Upper lobe of left lung (tissue), 6 donors: ENCODE measurements at regions not wholly inside any gene's neighbourhood (a gene's known extent, or its start where the extent isn't known, plus 50 kb on each side); places are given as distances from the start of the nearest gene placed in this dataset.

ENCODE experiments used
- ATAC-seq, 2 donors: fragments of 200-7000 bp; cut with Tn5 transposase; one replicate each; pipeline ENCODE4 v1.9.1; 2022; ENCODE audit warnings: mild to moderate bottlenecking in 2 of 2, moderate library complexity in 2 of 2; ENCODE audit not compliant: low FRiP score in 2 of 2
- DNase-seq, 2 donors: peaks; one replicate each; pipeline ENCODE4 v3.0.0-alpha.2; 2019 to 2020
- H3K27ac ChIP-seq, 4 donors: fragments of 200-600 bp; sonication (generic); one replicate each; pipeline ENCODE4 v1.5.1; 2016 to 2019
- H3K27me3 ChIP-seq, 4 donors: fragments of 200-600 bp; sonication (generic); one replicate each; pipeline ENCODE4 v1.5.1; 2017 to 2019
- H3K36me3 ChIP-seq, 4 donors: fragments of 200-600 bp; sonication (generic); one replicate each; pipeline ENCODE4 v1.5.1; 2016 to 2019
- H3K4me1 ChIP-seq, 4 donors: fragments of 200-600 bp; sonication (generic); one replicate each; pipeline ENCODE4 v1.5.1; 2018 to 2019
- H3K4me3 ChIP-seq, 4 donors: fragments of 200-600 bp; sonication (generic); one replicate each; pipeline ENCODE4 v1.5.1; 2017 to 2019; ENCODE audit warnings: mild to moderate bottlenecking in 2 of 4, moderate library complexity in 1 of 4
- H3K9me3 ChIP-seq, 4 donors: fragments of 200-600 bp; sonication (generic); one replicate each; pipeline ENCODE4 v1.5.1; 2018 to 2019
- EP300 ChIP-seq, 4 donors: sonication (generic); formaldehyde crosslinking; IDR thresholded peaks; one replicate each; pipeline ENCODE4 v1.5.1; 2017; ENCODE audit warnings: antibody characterized with exemption in 4 of 4, control low read depth in 2 of 4
- POLR2A ChIP-seq, 4 donors: fragments of 450-650 bp; IDR thresholded peaks; one replicate each; pipeline ENCODE4 v1.5.1; 2016 to 2017; ENCODE audit warnings: antibody characterized with exemption in 4 of 4, mild to moderate bottlenecking in 2 of 4
- POLR2AphosphoS5 ChIP-seq, 2 donors: sonication (generic); formaldehyde crosslinking; IDR thresholded peaks; one replicate each; pipeline ENCODE4 v1.5.1; 2017; ENCODE audit warnings: antibody characterized with exemption in 2 of 2
- WGBS, 2 donors: methylation state at CpG; one replicate each; pipeline ENCODE4 v1.1.5; 2017 to 2018; 5-methylcytosine and 5-hydroxymethylcytosine counted together
- TF ChIP-seq, protein P1 (sequence below), 6 experiments: fragments of 450-650 bp in 4 of 6; fragments of 200-600 bp in 2 of 6; sonication (generic) in 2 of 6; IDR thresholded peaks; one replicate each; pipeline ENCODE4 v1.5.1; 2016 to 2019; ENCODE audit warnings: antibody characterized with exemption in 6 of 6
- donor health status: DM: no; HTN: no; CAD: no; lungs with moderate emphysema.
- donor health status: DM: no; HTN: yes; CAD: no; lungs with severe emphysema.

GRCh38 chr15:24880663-24881062 is 74.1 kb upstream of the SNRPN start:
- ATAC-seq: no peak
- TF ChIP-seq EP300 (IDR thresholded peaks at IDR 0.05): no peak
- no peak for TF ChIP-seq POLR2AphosphoS5 (IDR thresholded peaks at IDR 0.05)
- TF ChIP-seq, protein P1, sequence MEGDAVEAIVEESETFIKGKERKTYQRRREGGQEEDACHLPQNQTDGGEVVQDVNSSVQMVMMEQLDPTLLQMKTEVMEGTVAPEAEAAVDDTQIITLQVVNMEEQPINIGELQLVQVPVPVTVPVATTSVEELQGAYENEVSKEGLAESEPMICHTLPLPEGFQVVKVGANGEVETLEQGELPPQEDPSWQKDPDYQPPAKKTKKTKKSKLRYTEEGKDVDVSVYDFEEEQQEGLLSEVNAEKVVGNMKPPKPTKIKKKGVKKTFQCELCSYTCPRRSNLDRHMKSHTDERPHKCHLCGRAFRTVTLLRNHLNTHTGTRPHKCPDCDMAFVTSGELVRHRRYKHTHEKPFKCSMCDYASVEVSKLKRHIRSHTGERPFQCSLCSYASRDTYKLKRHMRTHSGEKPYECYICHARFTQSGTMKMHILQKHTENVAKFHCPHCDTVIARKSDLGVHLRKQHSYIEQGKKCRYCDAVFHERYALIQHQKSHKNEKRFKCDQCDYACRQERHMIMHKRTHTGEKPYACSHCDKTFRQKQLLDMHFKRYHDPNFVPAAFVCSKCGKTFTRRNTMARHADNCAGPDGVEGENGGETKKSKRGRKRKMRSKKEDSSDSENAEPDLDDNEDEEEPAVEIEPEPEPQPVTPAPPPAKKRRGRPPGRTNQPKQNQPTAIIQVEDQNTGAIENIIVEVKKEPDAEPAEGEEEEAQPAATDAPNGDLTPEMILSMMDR (IDR thresholded peaks at IDR 0.05): no peak
- TF ChIP-seq POLR2A (IDR thresholded peaks at IDR 0.05): no peak
- 62 to 74% methylated on average over 8 of the region's 8 CpGs for WGBS, 2 donors
- Histone ChIP-seq H3K4me1 (no peaks in the 10 kb centered on the region), H3K27me3 (no peaks in the 10 kb centered on the region), H3K27ac (no peak overlapping the region), H3K9me3 (peaks cover 0 to 10% (median 3%) of the 10 kb centered on the region in 4 donors), H3K36me3 (no peaks in the 10 kb centered on the region), H3K4me3 (no peak overlapping the region)
- DNase-seq: no peak

DNA sequence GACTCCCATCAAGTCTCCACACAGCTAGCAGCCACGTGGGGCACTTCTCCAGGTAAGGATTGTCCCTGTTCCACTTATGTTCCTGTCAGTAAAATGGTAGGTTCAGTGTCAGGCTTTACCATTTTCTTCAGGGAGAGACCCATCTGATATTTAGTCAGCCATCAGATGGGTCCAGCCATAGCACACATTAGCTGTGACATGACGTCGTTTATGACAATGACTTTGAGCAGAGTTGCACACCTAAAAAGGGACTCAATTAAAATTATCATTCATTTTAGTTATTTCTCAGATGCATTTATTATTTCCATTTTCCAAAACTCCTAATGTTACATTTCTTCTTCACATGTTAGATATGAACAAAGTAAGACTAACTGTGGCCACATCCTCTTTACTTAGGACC is 68.2 kb upstream of the SNRPN start:
- Histone ChIP-seq H3K4me1 (no peaks in the 10 kb centered on the region), H3K9me3 (peaks cover 0 to 3% (median 1%) of the 10 kb centered on the region in 4 donors), H3K27me3 (no peaks in the 10 kb centered on the region), H3K27ac (no peak overlapping the region), H3K36me3 (no peaks in the 10 kb centered on the region), H3K4me3 (no peak overlapping the region)
- DNase-seq: no peak
- TF ChIP-seq EP300 (IDR thresholded peaks at IDR 0.05): no peak
- no peak for TF ChIP-seq POLR2AphosphoS5 (IDR thresholded peaks at IDR 0.05)
- TF ChIP-seq, protein P1 (IDR thresholded peaks at IDR 0.05): no peak
- no peak for TF ChIP-seq POLR2A (IDR thresholded peaks at IDR 0.05)
- ATAC-seq: no peak
- 78 to 80% methylated on average over 3 of the region's 3 CpGs for WGBS, 2 donors

DNA sequence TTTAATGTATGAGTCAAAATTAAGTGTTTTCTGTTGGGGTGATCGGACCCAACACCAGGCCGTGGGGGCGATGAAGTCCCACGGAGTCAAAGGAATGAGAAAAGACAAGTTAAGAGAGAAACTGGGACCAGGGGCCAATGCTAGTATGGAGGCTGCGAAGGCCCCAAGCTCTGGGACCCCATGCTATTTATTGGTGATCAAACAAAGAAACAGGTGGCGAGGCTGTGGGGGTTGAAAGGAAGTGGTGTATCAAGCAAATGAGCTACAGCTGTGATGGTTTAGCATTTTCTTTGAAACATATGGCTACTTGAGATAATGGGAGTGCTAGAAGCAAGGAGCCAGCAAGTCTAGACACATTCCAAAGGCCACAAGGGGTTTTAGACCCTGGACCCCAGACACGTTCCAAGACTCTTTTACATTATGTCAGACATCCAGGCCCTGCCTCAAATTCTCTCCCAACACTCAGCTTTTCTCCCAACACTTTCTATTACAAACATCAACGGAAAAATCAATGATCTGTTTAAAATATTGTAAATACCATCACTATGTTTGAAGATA is 56.0 kb upstream of the SNRPN start:
- H3K4me3 ChIP-seq: no peak overlapping the region
- no peak for TF ChIP-seq POLR2A (IDR thresholded peaks at IDR 0.05)
- TF ChIP-seq, protein P1 (IDR thresholded peaks at IDR 0.05): no peak
- TF ChIP-seq POLR2AphosphoS5 (IDR thresholded peaks at IDR 0.05): no peak
- TF ChIP-seq EP300 (IDR thresholded peaks at IDR 0.05): no peak
- H3K27ac ChIP-seq: no peak overlapping the region
- peaks cover 0 to 1% (median 0%) of the 10 kb centered on the region in 4 donors for H3K9me3 ChIP-seq
- DNase-seq (no peak), ATAC-seq (no peak)
- H3K36me3 ChIP-seq: no peaks in the 10 kb centered on the region
- H3K27me3 ChIP-seq: no peaks in the 10 kb centered on the region
- no peaks in the 10 kb centered on the region for H3K4me1 ChIP-seq
- WGBS, 2 donors: 56 to 64% methylated on average over 8 of the region's 8 CpGs

- TF ChIP-seq POLR2AphosphoS5 (IDR thresholded peaks at IDR 0.05) (no peak), POLR2A (IDR thresholded peaks at IDR 0.05) (no peak), EP300 (IDR thresholded peaks at IDR 0.05) (no peak)
- TF ChIP-seq, protein P1 (IDR thresholded peaks at IDR 0.05): no peak
- no peaks in the 10 kb centered on the region for H3K4me1 ChIP-seq
- DNase-seq: no peak
- peaks cover 0 to 1% (median 0%) of the 10 kb centered on the region in 4 donors for H3K9me3 ChIP-seq
- no peaks in the 10 kb centered on the region for H3K27me3 ChIP-seq
- no peak overlapping the region for H3K4me3 ChIP-seq
- WGBS, 2 donors: 66 to 70% methylated on average over 3 of the region's 3 CpGs
- ATAC-seq: no peak
- H3K36me3 ChIP-seq: no peaks in the 10 kb centered on the region
- no peak overlapping the region for H3K27ac ChIP-seq
These were observed 55.4 kb upstream of the SNRPN start for GRCh38 chr15:24899367-24899766.

DNA sequence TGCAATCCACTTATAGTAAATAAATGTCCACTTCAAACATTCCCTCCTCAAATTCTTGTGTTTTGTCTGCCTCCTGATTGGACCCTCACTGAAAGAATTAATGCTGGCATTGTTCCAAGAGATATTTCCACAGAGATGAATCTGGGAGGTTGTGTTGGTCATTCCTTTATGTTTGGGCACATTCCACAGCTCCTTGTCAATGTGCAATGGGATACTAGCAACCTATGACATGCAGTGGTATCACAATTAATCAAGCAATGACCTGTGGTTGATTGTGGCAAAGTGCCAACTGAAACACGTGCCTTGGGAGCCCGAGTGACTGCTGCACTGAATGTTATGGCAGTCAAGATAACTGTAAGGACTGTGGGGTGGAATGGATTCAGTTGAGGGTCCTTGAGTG is 55.0 kb upstream of the SNRPN start:
- WGBS, 2 donors: 8 to 33% methylated on average over 2 of the region's 2 CpGs
- TF ChIP-seq POLR2AphosphoS5 (IDR thresholded peaks at IDR 0.05): no peak
- no peak for TF ChIP-seq POLR2A (IDR thresholded peaks at IDR 0.05)
- TF ChIP-seq, protein P1 (IDR thresholded peaks at IDR 0.05): no peak
- no peak for TF ChIP-seq EP300 (IDR thresholded peaks at IDR 0.05)
- H3K27ac ChIP-seq: no peak overlapping the region
- no peaks in the 10 kb centered on the region for H3K27me3 ChIP-seq
- no peak for DNase-seq
- H3K9me3 ChIP-seq: peaks cover 0 to 4% (median 0%) of the 10 kb centered on the region in 4 donors
- no peak for ATAC-seq
- H3K4me3 ChIP-seq: no peak overlapping the region
- H3K4me1 ChIP-seq: no peaks in the 10 kb centered on the region
- H3K36me3 ChIP-seq: no peaks in the 10 kb centered on the region
